D341Med (cell line): ENCODE measurements at regions not wholly inside any gene's neighbourhood (a gene's known extent, or its start where the extent isn't known, plus 50 kb on each side); places are given as distances from the start of the nearest gene placed in this dataset.

Source experiments
- DNase-seq: peaks from one replicate; pipeline ENCODE4 v3.0.0; 2012; ENCODE audit warnings: low spot score

DNA sequence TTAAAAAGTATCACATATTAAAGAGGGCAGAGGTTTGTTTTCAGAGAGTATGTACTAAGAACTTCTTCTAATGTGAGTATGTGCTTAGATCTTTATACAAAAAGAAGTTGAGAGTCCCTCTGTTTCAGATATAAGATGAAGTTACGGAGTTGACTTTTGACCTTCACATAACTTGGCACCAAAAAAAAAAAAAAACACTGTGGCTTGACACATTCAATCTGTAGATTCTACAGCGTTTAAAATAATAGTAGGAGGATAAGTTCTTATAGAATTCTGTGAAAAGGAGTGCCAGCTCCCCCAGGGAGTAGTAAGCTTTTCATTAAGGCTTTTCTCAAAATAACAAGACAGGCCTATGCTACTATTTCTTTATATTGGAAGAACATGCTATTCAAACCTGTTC is 105.4 kb upstream of the LRP1B start:
- DNase-seq: no peak

DNA sequence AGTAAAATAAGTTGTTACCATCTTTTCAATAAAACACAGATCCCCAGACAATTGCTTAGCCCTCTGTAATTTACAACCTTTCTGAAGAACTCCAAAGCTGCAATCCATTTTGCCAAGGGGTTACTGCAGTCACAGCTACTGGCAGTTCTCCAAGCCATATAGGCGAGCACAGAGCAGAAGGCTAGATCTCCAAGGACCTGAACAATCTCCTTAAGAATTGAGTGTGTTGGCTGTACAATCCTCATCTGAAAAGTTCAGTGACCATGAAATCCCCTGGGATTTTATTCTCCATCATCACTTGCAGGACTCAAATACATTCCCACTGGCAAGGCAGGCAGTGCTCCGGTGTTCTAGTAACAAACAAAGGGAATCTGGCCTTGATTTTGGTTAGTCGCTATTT is 103.9 kb upstream of the LRP1B start:
- peak; percentile 10 for DNase-seq

DNA sequence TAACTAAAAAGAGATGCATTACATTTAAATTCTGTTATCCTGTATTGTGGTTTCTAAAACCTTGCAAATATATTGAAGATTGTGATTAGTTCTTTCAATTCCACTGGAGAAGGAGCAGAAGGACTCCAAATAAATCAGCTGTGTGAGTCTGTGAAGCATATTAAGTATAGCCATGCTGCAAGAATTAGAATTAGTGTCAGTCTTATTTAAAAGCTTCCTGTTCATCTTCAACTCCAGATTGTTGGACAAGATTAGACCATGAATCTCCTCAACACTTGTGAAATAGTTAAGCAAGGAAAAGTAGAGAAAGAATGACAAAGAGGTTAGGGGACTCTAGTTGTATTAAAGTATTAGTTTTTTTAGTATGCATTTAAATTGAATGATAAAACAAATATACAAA is 92.5 kb upstream of the LRP1B start:
- DNase-seq: no peak

DNA sequence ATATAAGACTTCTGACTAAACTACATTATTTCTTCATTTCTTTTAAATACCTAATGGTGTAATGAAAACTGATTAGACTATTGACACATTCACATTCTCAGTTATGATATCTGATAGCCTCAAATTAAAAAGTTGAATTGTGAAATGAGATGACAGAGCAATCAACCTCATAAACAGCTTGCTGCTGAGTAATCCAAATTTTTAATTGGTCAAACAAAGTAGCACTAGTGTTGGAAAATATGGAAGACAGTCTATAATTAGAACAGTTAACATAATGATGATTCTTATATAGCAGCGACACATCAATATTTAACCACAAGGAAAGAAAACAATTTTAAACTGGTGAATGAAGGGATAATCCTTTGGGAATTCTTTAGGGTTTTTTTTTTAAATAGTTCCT is 91.9 kb upstream of the LRP1B start:
- no peak for DNase-seq

DNA sequence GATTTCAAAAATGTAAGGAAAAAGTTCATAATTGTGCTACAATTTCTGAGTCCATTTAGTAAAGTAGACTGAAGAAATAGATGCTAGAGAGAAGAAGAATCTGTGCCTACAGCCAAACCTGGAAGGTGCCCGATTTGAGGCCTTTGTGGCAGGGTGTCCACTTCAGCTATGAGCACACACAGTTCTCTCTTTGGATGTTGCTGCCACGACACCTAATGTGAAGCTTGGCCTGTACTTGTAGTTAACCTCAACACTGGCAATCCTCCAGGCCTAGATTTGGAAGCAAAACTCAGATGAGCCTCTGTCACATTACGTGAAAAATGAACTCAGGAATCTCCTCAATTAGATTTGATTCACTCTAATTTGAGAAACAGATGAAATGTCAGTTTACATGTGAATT is 90.1 kb upstream of the LRP1B start:
- DNase-seq: no peak

DNA sequence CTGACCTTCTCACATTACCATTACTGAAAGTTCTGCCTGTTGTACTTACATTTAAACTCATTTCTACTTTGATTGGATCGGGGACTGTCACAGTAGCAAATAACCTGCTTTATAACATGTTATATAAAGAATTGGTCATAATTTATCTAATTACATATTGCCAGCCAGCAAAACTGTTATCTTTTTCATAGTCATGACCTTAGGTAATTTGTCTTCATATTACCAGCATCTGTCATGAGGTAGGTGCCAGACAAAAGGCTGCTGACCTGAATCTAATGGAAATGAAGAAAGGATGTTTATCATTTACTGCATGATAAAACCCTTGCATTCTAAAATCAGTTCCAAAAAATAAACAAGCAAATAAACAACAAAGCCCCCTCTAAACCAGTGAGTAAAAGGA is 89.4 kb upstream of the LRP1B start:
- no peak for DNase-seq

DNA sequence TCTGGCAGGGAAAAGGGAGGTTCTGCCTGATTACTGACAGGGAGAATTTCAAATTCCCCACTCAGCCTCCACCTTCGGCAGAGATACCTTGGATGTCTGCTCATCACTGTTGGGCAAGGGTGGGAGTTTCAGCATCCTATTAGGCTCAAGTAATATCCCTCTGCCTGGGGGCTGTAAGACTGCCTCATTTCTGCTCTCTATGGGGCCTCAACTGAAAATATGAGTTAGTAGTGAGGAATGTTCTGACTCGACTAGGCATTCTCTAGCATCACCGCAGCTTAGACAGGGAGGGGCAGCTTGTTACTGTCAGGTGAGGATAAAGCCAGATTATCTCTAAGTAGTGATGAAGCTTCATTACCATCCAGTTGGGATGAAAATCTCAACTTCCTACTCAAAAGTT is 87.7 kb upstream of the LRP1B start:
- DNase-seq: no peak

DNA sequence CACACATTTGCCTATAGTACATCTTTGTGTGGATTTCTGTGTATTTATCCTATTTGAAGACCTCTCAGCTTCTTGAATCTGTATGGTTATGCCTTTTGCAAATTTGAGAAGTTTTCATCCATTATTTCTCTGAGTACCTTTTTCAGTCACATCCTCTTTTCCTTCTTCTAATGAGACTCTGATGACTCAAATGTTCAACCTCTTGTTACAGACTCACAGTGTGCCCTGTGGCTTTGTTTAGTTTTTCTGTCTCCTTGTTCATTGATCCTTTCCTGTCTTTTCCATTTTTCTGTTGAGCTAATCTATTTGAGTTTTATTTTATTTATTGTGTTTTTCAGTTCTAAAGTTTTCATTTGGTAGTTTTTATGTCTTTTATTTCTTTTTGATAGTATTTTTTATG is 87.0 kb upstream of the LRP1B start:
- DNase-seq: no peak

DNA sequence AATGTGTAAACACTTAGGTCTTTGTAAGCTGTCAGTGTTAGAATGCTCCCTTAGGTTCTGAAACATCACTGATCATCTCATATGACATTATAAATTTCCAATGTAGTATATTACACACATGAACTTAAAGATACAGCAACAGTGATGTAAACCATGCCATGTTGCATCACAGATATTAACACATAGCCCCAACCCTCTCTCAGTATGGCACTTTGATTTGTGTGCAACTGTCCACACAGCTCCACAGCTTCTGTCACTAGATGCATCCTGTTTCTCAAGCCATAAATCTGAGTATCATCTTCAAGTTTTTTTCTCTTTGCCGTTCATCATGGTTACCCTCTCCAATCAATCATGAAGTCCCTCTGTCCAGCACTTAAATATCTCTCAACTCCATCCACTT is 69.2 kb upstream of the LRP1B start:
- no peak for DNase-seq

DNA sequence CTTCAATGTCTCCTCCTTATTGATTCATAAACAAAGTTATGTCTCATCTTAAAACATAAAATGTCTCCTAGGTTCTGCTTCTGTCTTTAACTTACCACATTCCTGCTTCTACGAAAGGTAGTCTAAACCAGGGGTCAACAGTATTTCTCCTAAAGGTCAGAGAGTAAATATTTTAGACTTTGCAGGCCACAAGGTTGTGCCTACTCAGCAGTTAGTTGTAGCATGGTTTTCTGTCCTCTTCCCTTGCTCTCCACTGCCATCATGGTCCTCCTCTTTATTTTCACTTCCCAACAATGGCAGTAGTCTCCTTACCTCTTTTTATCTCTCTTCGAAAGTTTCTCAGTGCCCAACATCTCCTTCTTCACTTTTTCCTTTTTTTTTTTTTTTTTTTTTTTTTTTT is 68.3 kb upstream of the LRP1B start:
- no peak for DNase-seq

DNA sequence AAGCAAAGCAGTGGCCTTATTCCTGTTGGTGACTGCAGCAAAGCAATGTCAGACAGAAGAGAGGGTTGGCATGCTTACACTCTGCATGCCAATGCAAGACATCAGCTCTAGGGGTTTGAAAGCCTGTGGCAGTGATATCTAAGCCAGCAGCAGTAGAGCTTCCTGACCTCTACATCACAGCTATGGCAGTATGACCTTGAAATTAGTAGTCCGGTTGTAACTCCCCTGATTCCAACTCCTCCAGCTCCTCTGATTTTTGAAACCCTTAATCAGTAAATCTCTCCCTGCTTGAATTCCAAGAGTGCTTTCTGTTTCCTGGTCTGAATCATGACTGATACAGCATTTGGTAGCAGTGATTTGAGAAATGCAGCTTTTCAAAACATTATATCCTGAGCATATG is 60.0 kb upstream of the LRP1B start:
- no peak for DNase-seq

DNA sequence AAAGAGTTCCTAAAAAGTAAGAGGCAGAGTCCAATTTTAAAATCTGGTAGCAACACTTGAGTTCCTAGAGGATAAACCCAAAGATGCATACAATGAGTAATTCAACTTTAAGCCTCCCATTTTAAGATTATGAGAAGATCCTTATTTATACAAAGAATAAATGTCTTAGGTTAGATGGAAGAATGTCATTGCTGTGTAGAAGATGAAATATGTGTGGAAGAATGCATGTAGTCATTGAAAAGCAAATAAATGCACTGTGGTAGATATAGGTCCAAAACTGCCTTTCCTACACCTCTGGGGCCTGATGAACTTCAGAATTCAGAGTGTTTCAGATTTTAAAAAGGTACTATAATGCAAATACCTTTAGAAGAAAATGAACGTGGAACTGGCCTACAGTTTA is 58.7 kb upstream of the LRP1B start:
- no peak for DNase-seq

DNA sequence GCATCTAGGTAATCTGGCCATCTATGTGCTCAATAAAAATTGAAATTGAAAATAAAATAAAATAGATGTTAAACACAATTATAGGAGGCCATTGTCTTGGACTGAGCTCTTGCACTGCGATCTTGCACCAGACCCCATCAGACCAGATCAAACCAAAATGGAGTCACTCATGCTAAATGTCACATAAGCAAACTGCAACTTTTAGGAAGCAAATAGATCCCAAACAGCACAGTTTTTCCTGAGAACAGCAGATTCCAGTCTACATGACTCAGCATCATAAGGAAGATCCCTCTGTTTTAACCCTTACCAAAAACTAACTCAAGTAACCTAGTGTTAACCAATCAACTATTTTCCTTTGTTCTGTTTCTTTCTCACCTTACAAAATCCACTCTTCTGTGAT is 57.7 kb upstream of the LRP1B start:
- DNase-seq: no peak

DNA sequence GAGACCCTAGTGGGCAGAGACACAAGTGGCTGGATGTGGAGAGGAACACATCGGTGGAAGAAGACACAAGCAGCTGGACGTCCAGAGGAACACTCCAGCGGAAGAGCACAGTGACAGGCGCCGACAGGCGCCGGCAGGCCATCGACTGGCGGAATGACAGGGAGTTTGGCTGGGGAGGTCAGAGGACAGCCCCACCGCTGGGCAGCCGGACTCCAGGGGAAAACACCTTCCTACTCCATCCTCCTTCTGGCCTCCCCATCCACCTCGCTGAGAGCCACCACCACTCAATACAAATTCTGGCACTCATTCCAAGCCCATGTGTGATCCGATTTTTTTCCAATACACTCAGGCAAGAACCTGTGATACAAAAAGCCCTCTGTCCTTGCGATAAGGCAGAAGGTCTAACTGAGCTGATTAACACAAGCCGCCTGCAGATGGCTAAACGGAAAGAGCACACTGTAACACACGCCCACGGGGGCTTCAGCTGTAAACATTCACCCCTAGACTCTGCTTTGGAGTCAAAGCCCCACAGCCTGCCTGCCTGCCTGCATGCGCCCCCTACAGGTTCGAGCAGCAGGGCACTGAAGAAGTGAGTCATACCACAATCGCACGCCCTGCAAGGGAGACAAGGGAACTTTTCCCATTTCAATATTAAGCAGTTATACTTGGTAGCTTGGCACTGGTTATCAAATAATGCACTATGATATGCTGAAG is 50.2 kb upstream of the LRP1B start:
- DNase-seq: peak; percentile 37
